ENCODE measurements at regions not wholly inside any gene's neighbourhood (a gene's known extent, or its start where the extent isn't known, plus 50 kb on each side); places are given as distances from the start of the nearest gene placed in this dataset.
"Not testable (repeated sequence)": the region's sequence is repeated elsewhere in the genome, so short reads cannot be mapped to it uniquely, and the experiment has no call there.

GRCh38 chr16:59634004-59634579, 900.0 kb upstream of the GOT2 start (continued):
- TF ChIP-seq HOXA7 (CRISPR knock-in tag; IDR thresholded peaks at IDR 0.05) = no peak
- TF ChIP-seq FOSB (CRISPR knock-in tag; IDR thresholded peaks at IDR 0.05) = no peak

DNA sequence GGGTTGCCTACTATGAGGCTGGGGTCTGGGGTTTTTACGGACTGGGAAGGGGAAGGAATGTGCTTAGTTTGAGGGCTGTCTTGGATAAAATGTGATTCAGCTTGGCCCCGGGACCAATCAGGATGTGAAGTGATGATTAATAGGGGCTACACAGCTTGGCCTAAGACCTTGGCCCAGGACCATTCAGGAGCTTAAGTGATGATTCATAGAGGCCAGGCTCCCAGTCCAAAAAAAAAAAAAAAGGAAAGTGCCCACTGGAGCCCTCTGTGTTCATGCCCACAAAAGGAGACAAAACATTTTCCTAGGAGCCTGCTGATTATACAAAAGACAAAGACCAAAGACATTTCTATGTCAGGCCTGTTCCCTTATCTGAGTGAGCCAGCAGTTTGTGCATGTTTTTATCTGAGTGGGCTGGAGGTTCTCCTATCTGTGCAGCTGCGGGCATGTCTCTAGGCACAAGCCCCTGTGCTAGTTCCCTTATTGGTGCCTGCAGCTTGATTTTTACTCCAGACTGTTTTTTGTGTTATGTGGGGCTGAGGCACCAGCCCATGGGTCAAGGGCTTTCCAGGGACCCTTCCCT, 898.2 kb upstream of the GOT2 start:
- peaks cover 32% of the 10 kb centered on the region for H3K4me1 ChIP-seq
- POLR2A ChIA-PET = no interaction called here
- peaks cover 7% of the 10 kb centered on the region for H3K9me3 ChIP-seq
- ATAC-seq (peak; percentile 68 to 83; a peak in 5 of 6 replicates), DNase-seq (ENCODE audit: low read depth in 1 of 2, low spot score in 1 of 2) (peak in 1 of 2 experiments; percentile 48), FAIRE-seq (no peak)
- no peak overlapping the region for H3K4me3 ChIP-seq
- WGBS (ENCODE audit: missing lambda C conversion rate) = 30% methylated on average over 3 of the region's 3 CpGs
- peak overlapping the region; percentile 47 to 66; a peak in 4 of 6 replicates for H3K27ac ChIP-seq
- CTCF ChIA-PET = interaction anchor here (1.3 kb wide), 1 partner anchor 54 kb away, joined by 3 read pairs; no protein-coding TSS in a partner anchor
- H3K4me2 ChIP-seq = peak overlapping the region; percentile 23; the same call in 2 of the 3 replicates
- TF ChIP-seq PBX3 (IDR thresholded peaks at IDR 0.05) = no peak
- TF ChIP-seq ZC3H11A (IDR thresholded peaks at IDR 0.05) = no peak
- 0 out of 2 replicates have a peak, but pooled peaks have one; percentile 24 for TF ChIP-seq JUNB (IDR thresholded peaks at IDR 0.05)

GRCh38 chr16:59624381-59624780, 890.3 kb upstream of the GOT2 start:
- CTCF ChIA-PET, FAIRE-seq: not testable (repeated sequence)

DNA sequence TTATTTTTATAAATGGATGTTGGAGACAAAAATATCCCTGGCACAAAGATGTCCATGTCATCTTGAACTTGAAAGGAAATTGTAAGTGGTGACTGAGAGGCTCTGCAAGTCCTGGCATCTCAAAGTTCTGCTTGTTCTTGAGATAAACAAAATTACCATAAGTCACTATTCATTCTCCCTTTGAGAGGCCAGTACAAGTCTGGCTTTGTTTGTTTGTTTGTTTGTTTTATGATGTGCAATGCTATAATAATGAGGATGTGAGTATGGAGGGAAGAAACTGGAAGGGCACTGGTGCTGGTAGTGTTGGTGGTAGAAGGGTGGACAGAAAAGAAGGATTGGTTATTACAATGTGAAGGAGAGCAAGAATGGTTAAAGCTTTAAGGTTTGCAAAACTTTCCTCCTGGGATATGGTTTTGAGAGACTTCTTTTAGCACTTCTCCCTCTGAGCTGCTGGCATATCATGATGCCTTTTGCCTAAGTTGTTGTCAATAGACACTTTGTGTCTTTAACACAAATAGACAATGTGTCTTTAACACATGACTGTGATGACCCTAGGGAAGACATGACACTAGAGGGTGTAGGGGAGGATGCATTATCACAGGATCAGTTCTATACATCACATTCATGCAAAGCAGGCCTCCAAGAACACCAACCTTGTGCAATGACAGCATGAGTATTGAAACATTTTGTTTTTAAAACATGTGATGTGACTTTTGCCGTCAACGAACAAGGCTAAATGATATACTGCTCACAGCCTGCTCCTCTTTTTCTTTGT, 880.5 kb upstream of the GOT2 start:
- Histone ChIP-seq H3K4me3 (no peak overlapping the region), H3K27ac (no peak overlapping the region), H3K4me1 (no peaks in the 10 kb centered on the region), H3K9me3 (no peaks in the 10 kb centered on the region), H3K4me2 (no peak overlapping the region)
- TF ChIP-seq JUNB (IDR thresholded peaks at IDR 0.05) = no peak
- no peak for TF ChIP-seq ZFP36 (IDR thresholded peaks at IDR 0.05; ENCODE audit: borderline replicate concordance, partially characterized antibody)
- WGBS (ENCODE audit: missing lambda C conversion rate) = 84% methylated on average over 2 of the region's 2 CpGs
- ChIA-PET POLR2A (no interaction called here), CTCF (no interaction called here)
- DNase-seq (ENCODE audit: low read depth in 1 of 2, low spot score in 1 of 2) (no peak), FAIRE-seq (no peak), ATAC-seq (no peak)

More at GRCh38 chr16:59624381-59624780, 890.3 kb upstream of the GOT2 start:
- H3K4me2 ChIP-seq; DNase-seq (ENCODE audit: low read depth in 1 of 2, low spot score in 1 of 2); ATAC-seq; POLR2A ChIA-PET; H3K27ac ChIP-seq; H3K4me1 ChIP-seq; H3K4me3 ChIP-seq; H3K9me3 ChIP-seq: not testable (repeated sequence)
- 38% methylated on average over 2 of the region's 2 CpGs for WGBS (ENCODE audit: missing lambda C conversion rate)

GRCh38 chr16:59612910-59613620, 878.9 kb upstream of the GOT2 start:
- POLR2A ChIA-PET; H3K4me2 ChIP-seq; H3K4me1 ChIP-seq; H3K9me3 ChIP-seq; H3K27ac ChIP-seq; DNase-seq (ENCODE audit: low read depth in 1 of 2, low spot score in 1 of 2); FAIRE-seq; H3K4me3 ChIP-seq; ATAC-seq: not testable (repeated sequence)
- 70% methylated on average over 8 of the region's 8 CpGs for WGBS (ENCODE audit: missing lambda C conversion rate)
- CTCF ChIA-PET = interaction anchor here (1.3 kb wide), 1 partner anchor 45 kb away, joined by 3 read pairs; no protein-coding TSS in a partner anchor

- FAIRE-seq (no peak), ATAC-seq (no peak), DNase-seq (ENCODE audit: low read depth in 1 of 2, low spot score in 1 of 2) (no peak)
- H3K4me1 ChIP-seq = no peaks in the 10 kb centered on the region
- no peak overlapping the region for H3K4me2 ChIP-seq
- no peak for TF ChIP-seq HOXB13 (CRISPR knock-in tag; IDR thresholded peaks at IDR 0.05; ENCODE audit: low read depth)
- TF ChIP-seq, protein P1, sequence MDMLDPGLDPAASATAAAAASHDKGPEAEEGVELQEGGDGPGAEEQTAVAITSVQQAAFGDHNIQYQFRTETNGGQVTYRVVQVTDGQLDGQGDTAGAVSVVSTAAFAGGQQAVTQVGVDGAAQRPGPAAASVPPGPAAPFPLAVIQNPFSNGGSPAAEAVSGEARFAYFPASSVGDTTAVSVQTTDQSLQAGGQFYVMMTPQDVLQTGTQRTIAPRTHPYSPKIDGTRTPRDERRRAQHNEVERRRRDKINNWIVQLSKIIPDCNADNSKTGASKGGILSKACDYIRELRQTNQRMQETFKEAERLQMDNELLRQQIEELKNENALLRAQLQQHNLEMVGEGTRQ (IDR thresholded peaks at IDR 0.05) = no peak
- no peak for TF ChIP-seq PHF8 (IDR thresholded peaks at IDR 0.05; ENCODE audit: borderline replicate concordance, low read depth)
- no peak overlapping the region for H3K4me3 ChIP-seq
- WGBS (ENCODE audit: missing lambda C conversion rate) = 70% methylated on average over 3 of the region's 3 CpGs
- no peak overlapping the region for H3K27ac ChIP-seq
- ChIA-PET POLR2A (no interaction called here), CTCF (interaction anchor here (1.3 kb wide), 1 partner anchor 46 kb away, joined by 3 read pairs; no protein-coding TSS in a partner anchor)
- H3K9me3 ChIP-seq = no peaks in the 10 kb centered on the region
Measured at GRCh38 chr16:59612094-59612493, 878.0 kb upstream of the GOT2 start.
